Hematopoietic multipotent progenitor cell (in vitro differentiated cells): ENCODE measurements at regions not wholly inside any gene's neighbourhood (a gene's known extent, or its start where the extent isn't known, plus 50 kb on each side); places are given as distances from the start of the nearest gene placed in this dataset.
"Not testable (repeated sequence)": the region's sequence is repeated elsewhere in the genome, so short reads cannot be mapped to it uniquely, and the experiment has no call there.

Source experiments
- DNase-seq, 3 donors: peaks; one replicate each; pipeline ENCODE4 v3.0.0-alpha.2; 2011 to 2015; ENCODE audit warnings: low read depth in 2 of 3, low spot score in 2 of 3

DNA sequence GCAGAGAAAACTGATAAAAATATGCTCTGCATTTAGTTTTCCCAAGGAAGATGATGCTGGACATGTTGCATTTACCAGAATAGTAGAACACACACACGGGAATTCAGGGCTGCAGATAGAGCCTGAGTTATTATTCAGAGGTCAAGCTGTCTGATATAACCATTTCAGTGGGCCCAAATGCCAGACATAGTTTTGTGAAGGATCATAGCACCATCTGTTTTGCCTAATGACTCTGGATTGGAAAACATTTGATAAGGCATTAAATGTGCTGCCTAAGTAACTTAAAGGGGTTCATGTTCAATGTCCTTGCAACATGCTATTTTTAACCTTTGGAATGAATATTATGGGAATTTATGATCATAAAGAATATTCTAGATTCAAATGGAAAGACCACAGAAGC, 666.2 kb downstream of the PRIM2 start:
- not testable (repeated sequence) for DNase-seq

DNA sequence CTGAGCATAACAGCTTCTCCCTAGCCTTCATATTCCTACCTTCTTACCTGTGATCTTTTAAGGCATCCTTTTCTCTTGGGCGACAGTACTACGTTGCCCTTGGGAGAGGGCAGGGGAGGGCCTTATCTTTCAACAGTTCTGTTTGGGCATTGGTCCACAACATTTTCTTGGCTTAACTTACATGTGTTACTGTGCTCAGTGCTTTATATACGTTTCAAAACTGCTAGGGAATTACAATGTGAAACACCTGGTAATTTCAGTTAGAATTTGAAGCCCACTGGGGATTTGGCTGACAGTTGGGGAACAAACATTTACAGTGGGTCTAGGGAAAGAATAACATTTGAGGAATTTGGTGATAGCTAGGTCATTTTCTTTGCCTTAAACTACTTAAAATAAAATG, 667.1 kb downstream of the PRIM2 start:
- DNase-seq = not testable (repeated sequence)

DNA sequence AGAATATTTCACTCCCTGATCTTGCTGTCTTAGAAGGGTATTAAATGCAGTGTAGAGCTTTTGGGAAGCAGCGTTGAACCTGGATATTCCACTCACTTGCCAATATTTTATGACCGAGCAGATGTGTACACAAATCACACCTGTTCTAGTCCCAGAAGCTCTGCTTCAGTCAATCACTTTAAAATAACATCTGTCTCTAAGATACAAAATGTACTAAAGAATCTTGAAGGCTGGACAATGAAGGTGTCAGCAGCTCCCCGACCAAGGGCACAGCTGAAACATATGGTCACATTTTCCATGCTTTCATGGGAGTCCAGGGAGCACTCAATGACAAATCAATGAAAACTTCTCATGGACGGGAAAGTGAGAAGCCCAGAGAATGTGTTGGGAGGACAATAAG, 668.3 kb downstream of the PRIM2 start:
- not testable (repeated sequence) for DNase-seq

DNA sequence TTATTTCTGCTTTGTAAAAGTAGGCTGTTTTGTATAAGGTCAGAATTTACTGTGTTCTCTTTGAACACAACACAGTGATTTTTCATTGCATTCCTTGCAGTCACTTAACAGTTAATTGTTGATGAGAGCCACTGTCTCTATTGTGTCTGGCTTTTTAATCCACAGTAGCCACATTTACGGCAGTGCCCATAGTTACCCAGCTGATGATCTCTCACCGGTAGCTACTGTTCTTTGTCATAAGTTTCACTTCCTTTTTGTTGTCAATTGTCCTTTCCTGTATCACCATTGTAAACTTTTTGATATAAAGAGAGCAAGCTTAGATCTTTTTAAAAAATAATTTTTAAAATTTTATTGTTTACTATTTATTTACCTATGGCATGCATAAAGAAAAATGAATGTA, 669.2 kb downstream of the PRIM2 start:
- DNase-seq = not testable (repeated sequence)

DNA sequence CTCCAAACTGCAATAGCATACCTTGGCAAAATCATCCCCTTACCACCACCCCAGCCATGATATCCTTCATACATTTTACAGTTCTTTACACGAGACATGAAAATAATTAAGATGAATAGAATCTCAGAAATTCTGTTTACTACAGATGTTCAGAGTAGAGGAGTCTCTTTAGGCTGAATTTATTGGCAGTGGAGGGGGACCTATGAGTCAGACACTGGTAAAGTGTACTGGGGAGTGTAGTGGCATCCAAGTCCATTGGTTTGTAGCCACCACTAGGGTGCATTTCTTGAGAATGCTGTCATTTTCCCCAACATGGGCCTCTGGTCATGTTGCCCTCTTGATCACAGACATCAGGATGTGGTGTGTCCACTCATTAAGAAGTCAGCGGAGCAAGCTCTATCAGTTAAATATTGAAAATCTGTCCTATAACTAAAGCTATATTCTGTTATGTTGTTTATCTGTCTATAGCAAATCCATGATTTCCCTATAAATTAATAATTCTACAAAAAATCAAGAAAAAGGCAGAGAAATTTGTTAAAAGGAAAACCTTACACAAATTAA, 672.2 kb downstream of the PRIM2 start:
- not testable (repeated sequence) for DNase-seq

DNA sequence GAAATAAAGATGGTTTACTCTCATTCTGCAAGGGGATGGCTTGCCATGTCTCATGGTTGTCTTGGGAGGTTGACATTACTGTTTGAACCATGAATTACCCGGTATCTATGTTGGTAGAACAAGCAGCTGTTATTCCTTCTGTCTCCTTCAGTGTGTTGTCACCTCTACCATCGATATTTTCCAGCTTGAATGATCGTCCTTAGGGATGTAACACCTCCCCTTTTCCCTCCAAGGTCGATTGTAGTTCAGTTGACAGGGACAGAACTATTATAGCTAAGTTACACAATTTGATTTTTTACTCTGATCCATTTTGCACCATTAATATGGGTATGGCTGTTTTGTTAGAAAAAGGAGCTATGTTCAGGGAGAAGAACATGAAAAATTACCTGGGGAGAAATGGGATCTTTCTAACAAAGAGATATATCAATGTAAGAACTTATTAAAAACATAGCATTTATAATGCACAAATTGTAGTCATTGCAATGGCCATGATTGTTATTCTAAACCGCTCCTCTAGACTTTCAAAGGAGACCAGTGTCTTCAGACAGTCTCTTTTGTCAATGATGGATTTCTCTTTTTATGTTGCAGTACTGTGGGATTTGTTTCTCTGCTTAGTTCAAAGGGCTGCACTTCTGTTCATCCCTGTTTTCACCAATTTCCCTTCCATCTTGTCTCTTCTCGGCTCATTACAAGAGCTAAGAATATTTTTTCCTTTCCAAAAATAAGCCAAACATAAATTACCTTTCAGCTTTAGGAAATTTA, 681.6 kb downstream of the PRIM2 start:
- not testable (repeated sequence) for DNase-seq

DNA sequence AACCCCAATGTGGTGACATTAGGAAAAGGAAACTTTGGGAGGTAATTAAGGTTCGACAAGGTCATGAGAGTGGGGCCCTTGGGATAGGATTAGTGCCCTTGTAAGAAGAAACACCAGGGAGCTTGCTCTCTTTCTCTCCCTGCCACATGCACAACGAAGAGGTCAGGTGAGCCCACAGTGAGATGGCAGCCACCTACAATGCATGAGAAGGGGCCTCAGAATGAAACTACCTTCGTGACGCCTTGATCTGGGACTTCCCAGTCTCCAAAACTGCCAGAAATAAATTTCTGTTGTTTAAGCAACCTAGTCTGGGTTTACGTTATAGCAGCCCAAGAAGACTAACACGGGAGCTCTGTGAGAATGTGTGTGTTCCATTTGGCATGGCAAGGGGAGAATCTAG, 682.8 kb downstream of the PRIM2 start:
- not testable (repeated sequence) for DNase-seq

DNA sequence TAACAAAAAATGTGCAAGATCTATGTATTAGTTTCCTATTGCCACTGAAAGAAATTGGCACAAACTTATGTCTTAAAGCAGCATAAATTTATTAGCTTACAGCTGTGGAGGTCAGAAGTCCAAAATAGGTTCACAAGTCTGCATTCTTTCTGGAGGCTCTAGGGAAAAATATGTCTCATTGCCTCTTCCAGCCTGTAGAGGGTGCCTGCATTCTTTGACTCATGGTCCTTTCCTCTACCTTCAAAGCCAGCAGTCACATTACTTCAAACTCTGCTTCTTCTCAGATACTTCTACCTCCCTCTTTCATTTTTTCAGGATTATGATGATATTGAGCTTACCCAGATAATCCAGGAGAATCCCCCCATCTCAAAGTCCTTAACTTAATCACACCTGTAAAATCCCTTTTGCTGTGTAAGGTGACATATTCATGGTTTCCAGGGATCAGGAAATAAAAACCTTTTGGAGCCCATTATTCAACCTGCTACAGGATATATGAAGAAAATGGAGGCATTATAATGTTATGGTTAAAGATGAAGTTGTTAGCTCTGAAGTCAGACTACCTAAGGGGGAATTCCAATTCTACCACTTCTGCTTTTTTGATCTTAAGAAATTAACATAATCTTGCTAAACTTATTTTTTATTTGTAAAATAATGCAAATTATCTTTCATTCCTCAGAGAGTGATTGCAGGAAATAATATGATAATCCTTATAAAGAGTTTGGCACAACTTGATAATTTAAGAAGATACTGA, 686.2 kb downstream of the PRIM2 start:
- DNase-seq = not testable (repeated sequence)

DNA sequence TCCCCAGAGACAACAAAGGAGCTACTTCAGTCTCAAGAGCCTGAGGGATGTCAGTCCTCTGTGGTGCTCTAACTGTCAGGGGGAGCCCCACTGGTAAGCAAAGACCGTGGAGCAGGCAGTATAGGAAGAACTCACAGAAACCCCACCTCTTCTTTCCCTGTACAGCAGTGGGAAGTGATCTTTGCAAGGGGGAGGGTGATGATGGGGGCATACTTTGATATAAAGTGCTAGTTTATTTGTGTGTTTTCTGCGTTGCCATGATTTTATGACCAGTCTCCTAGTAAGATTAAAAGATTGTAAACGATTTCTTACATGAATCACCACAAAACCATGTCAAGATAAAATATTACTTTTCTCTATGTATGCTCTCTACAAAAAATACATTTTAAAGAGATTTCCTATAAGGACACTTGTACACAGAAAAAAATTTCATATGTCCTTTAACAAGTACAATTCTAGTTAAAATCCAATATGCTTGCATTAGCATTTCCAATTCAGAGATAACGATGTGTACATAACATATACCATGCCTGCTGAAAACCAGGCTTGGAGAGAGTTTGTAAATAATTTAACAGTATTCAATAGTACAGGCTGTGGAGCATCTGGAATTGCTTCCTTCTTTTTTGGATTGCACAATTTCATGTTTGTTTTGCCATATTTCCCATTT, 690.0 kb downstream of the PRIM2 start:
- DNase-seq = not testable (repeated sequence)

DNA sequence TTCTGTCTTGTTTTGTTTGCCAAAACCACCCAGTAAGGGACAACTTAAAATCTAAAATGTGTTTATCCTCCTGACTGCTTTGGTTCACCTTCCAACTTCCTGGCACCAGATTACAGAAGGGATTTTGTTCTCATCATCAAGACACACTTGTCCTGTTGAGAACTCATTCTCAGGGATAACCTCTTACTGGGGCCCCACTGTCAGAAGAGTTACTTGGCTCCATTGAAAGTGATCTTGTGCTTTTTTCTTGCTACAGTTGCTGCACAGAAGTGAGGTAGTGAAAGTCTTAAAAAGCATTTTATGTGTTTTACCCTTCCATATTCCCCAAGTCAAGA, 690.5 kb downstream of the PRIM2 start:
- not testable (repeated sequence) for DNase-seq

DNA sequence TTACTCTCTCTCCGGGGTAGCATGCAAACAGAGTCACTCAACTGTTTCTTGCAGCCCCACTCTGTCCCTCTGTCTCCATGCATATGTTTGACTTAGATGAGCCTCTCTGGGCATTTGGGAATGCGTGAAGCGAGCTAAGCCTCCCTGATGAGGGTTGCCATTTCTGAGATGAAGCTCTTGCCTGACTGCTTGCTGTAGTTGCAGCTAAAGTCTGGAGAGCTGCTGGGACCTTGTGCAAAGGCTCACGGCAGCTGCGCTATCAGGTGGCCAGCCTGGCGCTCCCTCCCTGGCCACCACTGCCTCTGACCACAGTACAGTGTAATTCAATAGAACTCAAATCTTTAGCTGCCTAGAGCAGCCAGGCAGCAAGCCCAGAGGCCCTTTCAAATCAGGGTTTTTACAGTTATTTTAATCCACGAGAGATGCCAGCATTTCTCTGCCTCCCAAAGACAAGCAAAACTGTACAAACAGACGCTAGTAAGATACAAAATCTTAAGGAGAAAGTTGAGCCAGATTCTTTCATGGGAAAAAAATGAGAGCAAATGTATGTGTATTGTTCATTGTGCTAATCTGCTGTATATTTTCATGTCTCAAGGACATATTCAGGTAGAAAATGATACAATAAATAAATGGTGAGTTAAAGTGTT, 694.6 kb downstream of the PRIM2 start:
- DNase-seq = not testable (repeated sequence)

DNA sequence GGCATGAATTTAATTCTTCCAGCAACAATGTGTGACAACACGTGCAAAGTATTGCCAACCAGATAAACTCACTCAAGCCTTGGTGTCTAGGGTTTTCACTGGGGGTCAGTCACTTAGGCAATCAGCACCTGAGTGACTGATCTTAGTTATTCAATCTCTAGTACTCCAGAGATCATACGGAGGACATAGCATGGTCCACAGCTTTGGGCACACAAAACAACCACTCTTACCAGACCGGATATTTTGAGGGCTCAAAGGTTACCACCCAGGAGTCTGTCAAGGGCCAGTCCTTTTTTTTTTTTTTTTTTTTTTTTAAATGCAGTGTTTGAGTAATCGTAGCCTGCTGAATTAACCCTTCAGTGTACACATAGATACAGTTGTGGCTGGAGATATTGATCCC, 699.2 kb downstream of the PRIM2 start:
- DNase-seq = not testable (repeated sequence)

DNA sequence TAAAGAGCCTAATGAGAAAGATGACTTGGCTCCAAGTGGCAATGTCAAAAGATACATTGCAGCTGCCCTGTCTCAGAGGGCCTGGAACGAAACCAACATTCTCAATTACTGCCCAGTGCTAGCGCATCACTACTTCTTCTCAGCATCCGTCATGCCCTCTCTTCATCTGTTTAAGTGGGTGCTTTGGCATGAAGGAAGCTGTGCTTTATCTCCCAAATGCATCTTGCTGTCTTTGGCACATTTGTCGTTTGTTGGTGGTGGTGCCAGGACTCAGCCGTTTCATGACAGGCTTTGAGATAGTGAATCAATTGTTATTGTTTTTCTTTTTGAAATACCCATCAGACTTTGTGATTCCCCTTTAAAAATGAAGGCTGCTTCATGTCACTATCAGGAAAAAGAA, 710.8 kb downstream of the PRIM2 start:
- DNase-seq = not testable (repeated sequence)

DNA sequence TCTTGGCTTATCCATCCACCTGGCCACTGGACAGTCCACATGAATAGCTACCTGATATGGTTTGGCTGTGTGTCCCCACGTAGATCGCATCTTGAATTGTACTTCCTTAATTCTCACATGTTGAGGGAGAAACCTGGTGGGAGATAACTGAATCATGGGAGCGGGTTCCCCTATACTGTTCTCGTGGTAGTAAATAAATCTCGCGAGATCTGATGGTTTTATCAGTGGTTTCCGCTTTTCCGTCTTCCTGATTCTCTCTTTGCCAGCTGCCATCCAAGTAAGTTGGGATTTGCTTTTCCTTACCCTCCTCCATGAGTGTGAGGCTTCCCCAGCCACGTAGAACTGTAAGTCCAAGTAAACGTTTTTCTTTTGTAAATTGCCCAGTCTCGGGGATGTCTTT, 720.8 kb downstream of the PRIM2 start:
- DNase-seq = not testable (repeated sequence)

DNA sequence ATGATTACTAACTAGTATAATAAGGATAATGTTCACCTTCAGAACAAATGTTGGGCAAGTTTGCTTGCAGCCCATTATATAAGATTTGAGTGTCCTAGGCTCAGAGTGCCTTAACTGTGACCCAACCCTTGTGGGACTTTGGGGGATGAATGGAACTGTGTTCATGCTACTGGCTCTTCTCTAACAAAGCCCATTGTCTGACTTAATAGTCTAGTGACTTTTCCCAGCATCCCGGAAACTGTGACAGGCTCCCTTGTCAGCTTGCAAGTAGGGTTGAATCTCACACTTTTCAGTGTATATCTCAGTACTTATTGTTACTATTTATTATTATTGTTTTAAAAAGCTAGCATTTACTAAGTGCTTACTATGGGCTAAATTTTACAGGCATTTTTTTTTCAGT, 729.2 kb downstream of the PRIM2 start:
- not testable (repeated sequence) for DNase-seq

DNA sequence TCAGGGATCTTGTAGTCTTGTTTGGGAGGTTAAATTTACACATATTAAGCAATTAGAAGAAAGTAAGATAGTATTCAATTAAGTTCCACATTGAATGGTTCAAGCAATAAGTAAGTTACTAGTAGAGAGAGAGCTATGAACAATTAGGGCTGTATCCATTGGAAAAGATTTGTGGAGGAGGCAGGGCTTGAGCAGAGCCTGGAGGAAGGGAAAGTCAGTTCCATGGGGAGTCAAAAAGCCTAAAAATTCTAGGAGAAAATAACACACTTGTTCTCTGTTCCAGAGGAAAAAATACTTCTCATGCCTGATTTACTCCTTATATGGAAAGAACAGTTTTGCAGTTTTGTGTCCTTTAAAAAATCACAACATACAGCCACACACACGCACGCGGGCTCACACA, 730.0 kb downstream of the PRIM2 start:
- DNase-seq = not testable (repeated sequence)

DNA sequence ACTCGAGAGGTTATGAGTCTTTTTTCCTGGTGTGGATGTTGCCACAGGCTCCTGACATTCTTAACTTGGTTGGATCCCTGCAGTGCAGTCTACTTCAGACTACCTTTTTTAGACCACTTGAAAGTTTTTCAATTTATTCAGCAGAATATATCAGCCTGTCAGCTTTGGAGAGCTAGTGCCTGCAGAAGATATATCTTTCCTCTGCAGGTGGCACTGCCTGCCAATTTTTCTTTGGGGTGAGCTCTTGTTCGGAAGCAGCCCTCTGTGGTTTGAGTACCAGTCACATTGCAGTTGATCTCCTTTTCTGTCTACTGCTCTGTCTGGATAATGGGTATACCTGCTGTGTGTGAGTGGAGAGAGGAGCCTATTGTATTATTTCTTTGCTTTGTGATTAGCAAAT, 730.4 kb downstream of the PRIM2 start:
- DNase-seq = not testable (repeated sequence)

DNA sequence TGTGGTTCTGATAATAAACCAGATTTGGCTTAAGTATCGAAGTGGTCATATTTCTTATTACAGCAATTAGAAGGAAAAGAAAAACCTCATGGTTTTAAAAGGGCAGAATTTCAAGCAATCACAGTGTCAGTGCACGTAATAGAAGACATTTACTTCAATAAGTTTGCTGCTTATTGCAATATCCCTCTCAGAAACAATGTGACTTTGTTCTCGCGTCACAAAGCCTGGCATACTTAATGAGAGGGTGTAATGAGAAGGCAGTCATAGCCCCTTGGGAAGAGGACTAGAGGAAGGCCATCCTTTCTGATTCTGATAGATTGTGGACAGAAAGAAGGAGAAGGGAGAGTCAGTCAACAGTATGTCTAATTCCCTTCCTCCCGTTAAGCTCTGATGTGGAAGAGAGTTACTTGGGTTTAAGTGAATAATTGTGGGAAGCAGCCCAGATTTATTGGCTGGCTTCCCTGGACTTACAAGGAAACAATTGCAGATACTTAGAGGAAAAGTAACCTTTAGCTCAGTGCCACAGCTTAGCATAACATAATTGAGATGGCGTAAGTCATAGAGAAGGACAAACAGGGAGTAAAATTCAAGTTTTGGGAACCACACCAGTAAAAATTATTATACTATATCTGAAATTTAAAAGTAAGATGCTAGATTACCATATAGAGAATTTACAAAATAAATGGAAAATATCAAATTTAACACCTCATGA, 738.2 kb downstream of the PRIM2 start:
- not testable (repeated sequence) for DNase-seq

DNA sequence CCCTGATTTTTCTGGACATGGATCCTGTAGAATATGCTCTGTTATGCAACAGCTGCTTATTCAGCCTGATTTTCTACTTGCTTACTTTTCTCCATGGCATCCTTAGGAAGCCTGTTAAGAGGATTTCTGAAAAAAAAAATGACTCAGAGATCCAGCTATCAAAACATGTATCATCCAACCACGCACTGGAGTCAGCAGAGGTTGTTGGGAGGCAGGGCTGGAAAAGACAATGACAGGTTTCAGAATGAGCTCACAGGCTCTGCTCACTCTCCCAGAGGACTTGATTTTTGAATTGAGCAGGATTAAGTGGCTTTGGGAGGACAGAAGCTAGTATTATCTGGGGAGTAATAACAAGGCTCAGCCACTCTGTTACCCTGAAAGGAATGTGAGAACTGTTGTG, 742.3 kb downstream of the PRIM2 start:
- DNase-seq = not testable (repeated sequence)

DNA sequence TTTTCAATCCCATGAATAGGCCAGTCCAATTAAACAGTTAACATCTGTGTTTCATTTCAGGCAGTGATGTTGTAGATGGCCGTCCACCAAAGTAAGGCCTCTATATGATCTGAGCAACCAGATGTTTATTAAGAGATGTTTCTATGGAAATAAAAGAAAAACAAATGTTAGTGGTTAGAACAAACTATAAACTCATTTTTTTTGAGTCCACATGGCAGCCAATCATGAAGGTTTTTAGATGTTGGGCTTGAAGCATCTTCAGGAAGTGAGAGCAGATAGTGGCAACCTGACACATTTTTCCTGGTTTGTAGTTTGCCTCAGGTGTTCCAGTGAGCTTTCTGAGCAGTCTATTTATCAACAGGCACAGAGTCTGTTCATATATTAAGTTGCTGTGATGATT, 746.1 kb downstream of the PRIM2 start:
- not testable (repeated sequence) for DNase-seq
